IMR-90 (cell line): ENCODE measurements at regions not wholly inside any gene's neighbourhood (a gene's known extent, or its start where the extent isn't known, plus 50 kb on each side); places are given as distances from the start of the nearest gene placed in this dataset.

Source experiments
- ATAC-seq: fragments of 200-7000 bp; cut with Tn5 transposase; 2 replicates; pipeline ENCODE4 v1.9.1; 2020; ENCODE audit warnings: low read depth, mild to moderate bottlenecking, moderate library complexity
- BruUV-seq: library from RNA; stranded (reverse); fragments of 400-500 nt; replicated peaks from 2 replicates; lab custom pipeline; 2021; lab: Mats Ljungman, UMichigan
- CTCF ChIA-PET: fragments of 300-600 bp; formaldehyde crosslinking; extraction: SDS; loops from one replicate; lab custom pipeline; 2021; ENCODE audit warnings: antibody characterized with exemption; lab: Yijun Ruan, JAX
- POLR2A ChIA-PET: fragments of 300-600 bp; sonication (Branson Sonifier 250); formaldehyde crosslinking; loops from one replicate; lab custom pipeline; 2022; ENCODE audit warnings: antibody characterized with exemption; ENCODE audit not compliant: unreplicated experiment; lab: Charles Lee
- DNase-seq: peaks from one replicate; pipeline ENCODE4 v3.0.0; 2013
- H2AFZ ChIP-seq: replicated peaks from 2 replicates; pipeline ENCODE3; 2013; ENCODE audit warnings: low read length, mild to moderate bottlenecking; ENCODE audit not compliant: poor library complexity
- H2AK5ac ChIP-seq: 2 replicates; pipeline ENCODE4 v1.6.1; 2013; ENCODE audit warnings: low read depth, low read length, inconsistent platforms
- H2AK9ac ChIP-seq: replicated peaks from 2 replicates; pipeline ENCODE3; 2013; ENCODE audit warnings: mild to moderate bottlenecking, low read depth, low read length, moderate library complexity; ENCODE audit not compliant: poor library complexity
- H2BK120ac ChIP-seq: 2 replicates; pipeline ENCODE4 v1.6.1; 2013; ENCODE audit warnings: low read depth, low read length, inconsistent platforms
- H2BK15ac ChIP-seq: 3 replicates; pipeline ENCODE4 v1.6.1; 2013; ENCODE audit warnings: low read depth, low read length, inconsistent platforms
- H2BK20ac ChIP-seq: 2 replicates; pipeline ENCODE4 v1.6.1; 2013; ENCODE audit warnings: low read depth, mild to moderate bottlenecking, inconsistent platforms, low read length, moderate library complexity
- H2BK5ac ChIP-seq: 2 replicates; pipeline ENCODE4 v1.6.1; 2013; ENCODE audit warnings: mild to moderate bottlenecking, low read depth, low read length, inconsistent platforms; ENCODE audit not compliant: poor library complexity, severe bottlenecking
- H3K14ac ChIP-seq: replicated peaks from 2 replicates; pipeline ENCODE4 v1.6.1; 2013; ENCODE audit warnings: low read depth, low read length, inconsistent platforms
- H3K18ac ChIP-seq: 2 replicates; pipeline ENCODE4 v1.6.1; 2013; ENCODE audit warnings: low read depth, low read length, control low read depth
- H3K23ac ChIP-seq: 2 replicates; pipeline ENCODE4 v1.6.1; 2013; ENCODE audit warnings: low read depth, low read length, inconsistent platforms
- H3K27ac ChIP-seq: 2 replicates; pipeline ENCODE4 v1.5.1; 2013; ENCODE audit warnings: mild to moderate bottlenecking, control low read depth, low read length; ENCODE audit not compliant: insufficient read depth
- H3K27me3 ChIP-seq: 2 replicates; pipeline ENCODE4 v1.6.1; 2013; ENCODE audit warnings: low read length; ENCODE audit not compliant: control insufficient read depth, insufficient read depth
- H3K36me3 ChIP-seq: 2 replicates; pipeline ENCODE4 v1.6.1; 2013; ENCODE audit warnings: low read length, mixed read lengths; ENCODE audit not compliant: control insufficient read depth, insufficient read depth
- H3K4ac ChIP-seq: 2 replicates; pipeline ENCODE4 v1.6.1; 2013; ENCODE audit warnings: low read depth, low read length, inconsistent platforms
- H3K4me1 ChIP-seq: 2 replicates; pipeline ENCODE4 v1.6.1; 2013; ENCODE audit warnings: low read length, mixed read lengths; ENCODE audit not compliant: control insufficient read depth, insufficient read depth
- H3K4me2 ChIP-seq: 2 replicates; pipeline ENCODE4 v1.6.1; 2013; ENCODE audit warnings: low read depth, mild to moderate bottlenecking, control low read depth, low read length, moderate library complexity
- H3K4me3 ChIP-seq: 2 replicates; pipeline ENCODE4 v1.5.1; 2013; ENCODE audit warnings: low read depth, mild to moderate bottlenecking, control low read depth, low read length, moderate library complexity; ENCODE audit not compliant: insufficient read depth
- H3K56ac ChIP-seq: 2 replicates; pipeline ENCODE4 v1.6.1; 2013; ENCODE audit warnings: low read length, inconsistent platforms; ENCODE audit not compliant: insufficient read depth; ENCODE audit errors: extremely low read depth
- H3K79me1 ChIP-seq, 2 experiments: 2 replicates each; pipeline ENCODE4 v1.6.1; 2013; ENCODE audit warnings: low read length in 2 of 2, inconsistent platforms in 1 of 2, low read depth in 1 of 2
- H3K9ac ChIP-seq: 2 replicates; pipeline ENCODE4 v1.6.1; 2013; ENCODE audit warnings: low read depth, low read length, control low read depth
- H3K9me1 ChIP-seq: 2 replicates; pipeline ENCODE4 v1.6.1; 2013; ENCODE audit warnings: low read length, inconsistent platforms; ENCODE audit not compliant: insufficient read depth
- H3K9me3 ChIP-seq: 2 replicates; pipeline ENCODE4 v1.6.1; 2013; ENCODE audit warnings: low read length; ENCODE audit not compliant: control insufficient read depth, insufficient read depth
- H4K20me1 ChIP-seq: 2 replicates; pipeline ENCODE4 v1.6.1; 2013; ENCODE audit warnings: low read length, inconsistent platforms; ENCODE audit not compliant: insufficient read depth
- H4K5ac ChIP-seq: 2 replicates; pipeline ENCODE4 v1.6.1; 2013; ENCODE audit warnings: mild to moderate bottlenecking, low read depth, low read length, control low read depth
- H4K8ac ChIP-seq, 2 experiments: 2 replicates each; pipeline ENCODE4 v1.6.1; 2013; ENCODE audit warnings: low read depth in 2 of 2, low read length in 2 of 2, control low read depth in 1 of 2, inconsistent platforms in 1 of 2
- H4K91ac ChIP-seq: 2 replicates; pipeline ENCODE4 v1.6.1; 2013; ENCODE audit warnings: low read depth, low read length, inconsistent platforms; ENCODE audit not compliant: insufficient read depth
- BHLHE40 ChIP-seq: fragments of 150-350 bp; IDR thresholded peaks from 2 replicates; pipeline ENCODE4 v1.6.1; 2016; ENCODE audit warnings: mild to moderate bottlenecking, low read depth, low read length
- CTCF ChIP-seq: conservative IDR thresholded peaks from 2 replicates; pipeline ENCODE4 v1.5.1; 2012; ENCODE audit warnings: mild to moderate bottlenecking, low read depth, low read length, improper control_type of control experiment
- FOS ChIP-seq: fragments of 150-350 bp; IDR thresholded peaks from 2 replicates; pipeline ENCODE4 v1.6.1; 2016; ENCODE audit warnings: low read depth, low read length
- MXI1 ChIP-seq: IDR thresholded peaks from 2 replicates; pipeline ENCODE4 v1.6.1; 2012; ENCODE audit warnings: low read depth, mild to moderate bottlenecking, low read length, moderate library complexity, borderline replicate concordance
- NFE2L2 ChIP-seq: fragments of 150-350 bp; IDR thresholded peaks from 2 replicates; pipeline ENCODE4 v1.6.1; 2016; ENCODE audit warnings: low read depth, mild to moderate bottlenecking, low read length
- RCOR1 ChIP-seq: IDR thresholded peaks from 2 replicates; pipeline ENCODE4 v1.6.1; 2012; ENCODE audit warnings: mild to moderate bottlenecking, low read length, improper control_type of control experiment; ENCODE audit not compliant: insufficient replicate concordance
- RFX5 ChIP-seq: IDR thresholded peaks from 2 replicates; pipeline ENCODE4 v1.8.0; 2012; ENCODE audit warnings: low read depth, mild to moderate bottlenecking, low read length, moderate library complexity
- WGBS, 2 experiments: methylation state at CpG; one replicate each; pipeline versions ENCODE4 v1.1.5 to v1.1.7; 2013; ENCODE audit warnings: missing lambda C conversion rate in 2 of 2; ENCODE audit not compliant: insufficient read length in 1 of 2; ENCODE audit errors: extremely low coverage in 2 of 2; 5-methylcytosine and 5-hydroxymethylcytosine counted together
- dilution Hi-C: fragments of 300-500 bp; cut with HindIII; formaldehyde crosslinking; loops from one replicate; pipeline ENCODE4 v1.14.3; 2018; ENCODE audit warnings: low sequenced_read_pairs; ENCODE audit not compliant: unreplicated experiment
- in situ Hi-C: fragments of 300-500 bp; cut with MboI; formaldehyde crosslinking; loops from 3 replicates; pipeline ENCODE4 v1.14.3; 2019; ENCODE audit warnings: low sequenced_read_pairs, inconsistent platforms, mixed read lengths
- intact Hi-C: fragments of 100-400 bp; cut with micrococcal nuclease; formaldehyde crosslinking; loops from 2 replicates; pipeline ENCODE4 v1.10.0; 2022

- H3K4me1 ChIP-seq = no peaks in the 10 kb centered on the region
- no peaks in the 10 kb centered on the region for H3K9me1 ChIP-seq
- H4K91ac ChIP-seq = no peak overlapping the region
- POLR2A ChIA-PET = no interaction called here
- no peak overlapping the region for H2AK9ac ChIP-seq
- no peak overlapping the region for H3K56ac ChIP-seq
- H3K9ac ChIP-seq = no peak overlapping the region
- TF ChIP-seq RFX5 (no peak), CTCF (no peak), BHLHE40 (no peak), FOS (no peak), NFE2L2 (no peak), RCOR1 (no peak), MXI1 (no peak)
- H2AFZ ChIP-seq = no peak overlapping the region
- no peak overlapping the region for H3K23ac ChIP-seq
- no peak for DNase-seq
- no TSS peak for BruUV-seq
- H2BK15ac ChIP-seq = no peak overlapping the region
- no peak overlapping the region for H3K4ac ChIP-seq
- WGBS, 2 experiments = 90% methylated on average over 2 of the region's 10 CpGs; no CpG with 5 or more reads in 1 of the 2 experiments
- no peak overlapping the region for H2BK20ac ChIP-seq
- no peak for ATAC-seq
- no peak overlapping the region for H3K4me3 ChIP-seq
- H3K79me1 ChIP-seq = no peaks in the 10 kb centered on the region
- CTCF ChIA-PET = no interaction called here
- H3K27me3 ChIP-seq = no peaks in the 10 kb centered on the region
- H3K27ac ChIP-seq = no peak overlapping the region
- no peak overlapping the region for H2BK5ac ChIP-seq
- no peak overlapping the region for H4K5ac ChIP-seq
- no peak overlapping the region for H3K4me2 ChIP-seq
- peaks cover 2% of the 10 kb centered on the region; the same call in 1 of the 2 replicates for H3K9me3 ChIP-seq
- no peak overlapping the region for H4K8ac ChIP-seq
- H3K18ac ChIP-seq = no peak overlapping the region
- H2BK120ac ChIP-seq = no peak overlapping the region
- no peaks in the 10 kb centered on the region for H4K20me1 ChIP-seq
- H3K36me3 ChIP-seq = no peaks in the 10 kb centered on the region
- H3K14ac ChIP-seq = no peak overlapping the region
- dilution Hi-C loops = no loop called here
- H2AK5ac ChIP-seq = no peak overlapping the region
- in situ Hi-C loops = no loop called here
- intact Hi-C loops = no loop called here
These were observed 1918.4 kb downstream of the MAT2B start for GRCh38 chr5:165423697-165424299.
